ENCODE measurements at regions not wholly inside any gene's neighbourhood (a gene's known extent, or its start where the extent isn't known, plus 50 kb on each side); places are given as distances from the start of the nearest gene placed in this dataset.

DNA sequence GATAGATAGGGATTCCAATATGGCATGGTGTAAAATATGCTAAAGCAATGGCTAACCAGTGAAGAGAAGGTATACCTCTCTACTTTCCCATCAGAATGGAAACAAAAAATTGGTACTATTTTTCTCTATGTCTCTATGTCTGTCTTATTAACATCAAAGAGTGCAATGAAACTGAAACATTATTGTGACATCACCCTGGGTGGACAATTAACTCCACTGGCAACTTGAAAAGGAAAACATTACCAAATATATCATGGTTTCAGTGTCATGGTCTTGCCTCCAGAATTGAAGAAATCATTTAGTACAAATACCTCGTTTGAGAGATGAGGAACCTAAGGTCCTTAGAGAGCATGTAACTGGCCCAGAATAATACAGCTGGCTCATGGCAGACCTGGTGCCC is 1132.5 kb upstream of the MAP3K7 start (continued):
- TF ChIP-seq, protein P1, sequence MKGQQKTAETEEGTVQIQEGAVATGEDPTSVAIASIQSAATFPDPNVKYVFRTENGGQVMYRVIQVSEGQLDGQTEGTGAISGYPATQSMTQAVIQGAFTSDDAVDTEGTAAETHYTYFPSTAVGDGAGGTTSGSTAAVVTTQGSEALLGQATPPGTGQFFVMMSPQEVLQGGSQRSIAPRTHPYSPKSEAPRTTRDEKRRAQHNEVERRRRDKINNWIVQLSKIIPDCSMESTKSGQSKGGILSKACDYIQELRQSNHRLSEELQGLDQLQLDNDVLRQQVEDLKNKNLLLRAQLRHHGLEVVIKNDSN (IDR thresholded peaks at IDR 0.05; ENCODE audit: borderline replicate concordance, extremely low read length, insufficient read depth, low read depth, low read length): no peak
- TF ChIP-seq KLF5 (IDR thresholded peaks at IDR 0.05; ENCODE audit: partially characterized antibody) (no peak), REST (IDR thresholded peaks at IDR 0.05; ENCODE audit: low read depth, low read length) (no peak), HDGF (IDR thresholded peaks at IDR 0.05) (no peak), NRF1 (conservative IDR thresholded peaks at IDR 0.05; ENCODE audit: low read depth, low read length) (no peak), POLR2A (IDR thresholded peaks at IDR 0.05; ENCODE audit: low read depth, low read length) (no peak), POLR2AphosphoS2 (IDR thresholded peaks at IDR 0.05; ENCODE audit: low read depth, low read length) (no peak), IRF4 (IDR thresholded peaks at IDR 0.05; ENCODE audit: low read depth, low read length) (no peak), ETV6 (conservative IDR thresholded peaks at IDR 0.05 in 1 of 2, IDR thresholded peaks at IDR 0.05 in 1 of 2; ENCODE audit: borderline replicate concordance in 1 of 2, low read depth in 1 of 2) (peak in 1 of 2 experiments; percentile 44; a peak in 1 of 4 replicates), ZBTB4 (CRISPR knock-in tag; IDR thresholded peaks at IDR 0.05) (no peak), ZNF274 (IDR thresholded peaks at IDR 0.05; ENCODE audit: insufficient read depth, insufficient read length) (no peak), POLR2AphosphoS5 (IDR thresholded peaks at IDR 0.05; ENCODE audit: low read length) (no peak), HDAC2 (IDR thresholded peaks at IDR 0.05) (no peak), MXI1 (IDR thresholded peaks at IDR 0.05; ENCODE audit: low read depth, low read length) (peak; percentile 39; the same call in 1 of the 2 replicates), ATF7 (IDR thresholded peaks at IDR 0.05; ENCODE audit: low read depth) (peak; percentile 90), STAT3 (IDR thresholded peaks at IDR 0.05; ENCODE audit: low read depth, low read length) (no peak), CREM (IDR thresholded peaks at IDR 0.05; ENCODE audit: low read depth) (peak; percentile 68), CBFB (IDR thresholded peaks at IDR 0.05; ENCODE audit: low read depth) (no peak), LARP7 (IDR thresholded peaks at IDR 0.05) (no peak), IKZF2 (IDR thresholded peaks at IDR 0.05) (peak; percentile 35 to 66; a peak in 2 of 4 replicates), KDM1A (IDR thresholded peaks at IDR 0.05; ENCODE audit: borderline replicate concordance) (no peak), BMI1 (IDR thresholded peaks at IDR 0.05; ENCODE audit: borderline replicate concordance) (no peak)
- TF ChIP-seq, protein P2, sequence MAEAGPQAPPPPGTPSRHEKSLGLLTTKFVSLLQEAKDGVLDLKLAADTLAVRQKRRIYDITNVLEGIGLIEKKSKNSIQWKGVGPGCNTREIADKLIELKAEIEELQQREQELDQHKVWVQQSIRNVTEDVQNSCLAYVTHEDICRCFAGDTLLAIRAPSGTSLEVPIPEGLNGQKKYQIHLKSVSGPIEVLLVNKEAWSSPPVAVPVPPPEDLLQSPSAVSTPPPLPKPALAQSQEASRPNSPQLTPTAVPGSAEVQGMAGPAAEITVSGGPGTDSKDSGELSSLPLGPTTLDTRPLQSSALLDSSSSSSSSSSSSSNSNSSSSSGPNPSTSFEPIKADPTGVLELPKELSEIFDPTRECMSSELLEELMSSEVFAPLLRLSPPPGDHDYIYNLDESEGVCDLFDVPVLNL (IDR thresholded peaks at IDR 0.05; ENCODE audit: low read depth, low read length): no peak

All from GM12878 (cell line).